ENCODE measurements at regions not wholly inside any gene's neighbourhood (a gene's known extent, or its start where the extent isn't known, plus 50 kb on each side); places are given as distances from the start of the nearest gene placed in this dataset.

DNA sequence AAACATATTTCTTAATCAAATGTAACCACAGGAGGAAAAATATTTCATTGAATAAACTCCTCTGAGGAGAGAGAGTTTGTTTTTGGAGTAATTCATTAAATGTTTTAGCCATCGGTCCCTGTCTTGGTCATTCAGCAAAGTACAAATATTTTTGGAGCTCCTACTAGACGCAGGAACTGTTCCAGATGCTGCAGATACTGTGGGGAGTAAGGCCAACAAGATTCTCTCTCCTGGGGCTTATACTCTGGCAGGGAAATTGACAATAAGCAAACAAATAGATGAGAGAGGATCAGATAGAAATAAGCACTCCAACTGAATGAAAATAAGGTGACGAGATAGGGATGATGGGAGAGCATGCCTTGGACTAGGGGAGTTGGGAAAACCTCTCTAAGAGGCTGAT, 264.1 kb downstream of the TTC8 start:
- Histone ChIP-seq H3K36me3 (ENCODE audit: control insufficient read depth in 2 of 2, extremely low read depth in 1 of 2, insufficient read depth in 2 of 2, low read length in 2 of 2) (no peaks in the 10 kb centered on the region), H2AFZ (ENCODE audit: low read depth, low read length) (no peak overlapping the region), H3K27me3 (ENCODE audit: control insufficient read depth in 2 of 2, insufficient read depth in 2 of 2, low read length in 2 of 2) (no peaks in the 10 kb centered on the region), H3K9me1 (replicated peaks; ENCODE audit: control insufficient read depth, extremely low read depth, insufficient read depth, low read length) (no peaks in the 10 kb centered on the region), H3K4me2 (ENCODE audit: insufficient read depth, low read length) (no peak overlapping the region), H3K27ac (ENCODE audit: insufficient read depth, low read depth, low read length) (no peak overlapping the region), H3K9me3 (replicated peaks; ENCODE audit: control insufficient read depth, insufficient read depth, low read length) (no peaks in the 10 kb centered on the region), H3K79me2 (ENCODE audit: control insufficient read depth, insufficient read depth, low read length) (no peaks in the 10 kb centered on the region), H3K4me3 (replicated peaks in 1 of 3; ENCODE audit: insufficient read depth in 1 of 3, low read depth in 1 of 3, low read length in 3 of 3) (no peak overlapping the region), H4K20me1 (replicated peaks; ENCODE audit: control insufficient read depth, extremely low read depth, insufficient read depth, low read length) (no peaks in the 10 kb centered on the region), H3K4me1 (ENCODE audit: control insufficient read depth, extremely low read depth, insufficient read depth, low read length) (no peaks in the 10 kb centered on the region), H3K9ac (replicated peaks; ENCODE audit: extremely low read depth, insufficient read depth, low read length) (no peak overlapping the region)
- no peak for FAIRE-seq
- ChIA-PET POLR2A (no interaction called here), CTCF (no interaction called here)
- no peak for DNase-seq (ENCODE audit: low read depth, low spot score)
- dilution Hi-C loops (cut with MboI; ENCODE audit: extremely low pct_ligation_motif_present, low sequenced_read_pairs) = no loop called here
- no TSS peak for BruUV-seq (replicated peaks)
- intact Hi-C loops (cut with micrococcal nuclease) = no loop called here
- TF ChIP-seq GATA2 (IDR thresholded peaks at IDR 0.05; ENCODE audit: insufficient read depth, insufficient read length, low read depth, low read length) = no peak
- no peak for TF ChIP-seq POLR2AphosphoS5 (IDR thresholded peaks at IDR 0.05; ENCODE audit: insufficient read depth, low read depth, low read length)
- TF ChIP-seq POLR2A (IDR thresholded peaks at IDR 0.05; ENCODE audit: low read depth, low read length) = no peak
- no peak for TF ChIP-seq FOS (IDR thresholded peaks at IDR 0.05; ENCODE audit: borderline replicate concordance, insufficient read depth, low read length)
- TF ChIP-seq, protein P1, sequence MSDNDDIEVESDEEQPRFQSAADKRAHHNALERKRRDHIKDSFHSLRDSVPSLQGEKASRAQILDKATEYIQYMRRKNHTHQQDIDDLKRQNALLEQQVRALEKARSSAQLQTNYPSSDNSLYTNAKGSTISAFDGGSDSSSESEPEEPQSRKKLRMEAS (IDR thresholded peaks at IDR 0.05; ENCODE audit: insufficient read depth, insufficient read length) = no peak
- TF ChIP-seq, protein P2, sequence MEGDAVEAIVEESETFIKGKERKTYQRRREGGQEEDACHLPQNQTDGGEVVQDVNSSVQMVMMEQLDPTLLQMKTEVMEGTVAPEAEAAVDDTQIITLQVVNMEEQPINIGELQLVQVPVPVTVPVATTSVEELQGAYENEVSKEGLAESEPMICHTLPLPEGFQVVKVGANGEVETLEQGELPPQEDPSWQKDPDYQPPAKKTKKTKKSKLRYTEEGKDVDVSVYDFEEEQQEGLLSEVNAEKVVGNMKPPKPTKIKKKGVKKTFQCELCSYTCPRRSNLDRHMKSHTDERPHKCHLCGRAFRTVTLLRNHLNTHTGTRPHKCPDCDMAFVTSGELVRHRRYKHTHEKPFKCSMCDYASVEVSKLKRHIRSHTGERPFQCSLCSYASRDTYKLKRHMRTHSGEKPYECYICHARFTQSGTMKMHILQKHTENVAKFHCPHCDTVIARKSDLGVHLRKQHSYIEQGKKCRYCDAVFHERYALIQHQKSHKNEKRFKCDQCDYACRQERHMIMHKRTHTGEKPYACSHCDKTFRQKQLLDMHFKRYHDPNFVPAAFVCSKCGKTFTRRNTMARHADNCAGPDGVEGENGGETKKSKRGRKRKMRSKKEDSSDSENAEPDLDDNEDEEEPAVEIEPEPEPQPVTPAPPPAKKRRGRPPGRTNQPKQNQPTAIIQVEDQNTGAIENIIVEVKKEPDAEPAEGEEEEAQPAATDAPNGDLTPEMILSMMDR (IDR thresholded peaks at IDR 0.05; ENCODE audit: extremely low read depth in 1 of 2, insufficient read depth in 1 of 2, low read depth in 1 of 2, low read length in 2 of 2) = no peak
- no peak for TF ChIP-seq MYC (IDR thresholded peaks at IDR 0.05; ENCODE audit: low read depth, low read length)
- no peak for TF ChIP-seq JUN (IDR thresholded peaks at IDR 0.05; ENCODE audit: borderline replicate concordance, insufficient read depth, insufficient read length, low read depth)
- no peak for TF ChIP-seq EZH2 (IDR thresholded peaks at IDR 0.05; ENCODE audit: borderline replicate concordance, low read depth, low read length, severe bottlenecking)

Data from endothelial cell of umbilical vein (primary cell).